SHP77 (cell line): ENCODE measurements at regions not wholly inside any gene's neighbourhood (a gene's known extent, or its start where the extent isn't known, plus 50 kb on each side); places are given as distances from the start of the nearest gene placed in this dataset.

Experiments
- DNase-seq, 2 experiments: peaks; one replicate each; lab custom pipeline; 2025; lab: John Stamatoyannopoulos, UW

- no peak for DNase-seq
Measured at GRCh38 chr2:196249171-196249570, 77.8 kb upstream of the STK17B start.

DNA sequence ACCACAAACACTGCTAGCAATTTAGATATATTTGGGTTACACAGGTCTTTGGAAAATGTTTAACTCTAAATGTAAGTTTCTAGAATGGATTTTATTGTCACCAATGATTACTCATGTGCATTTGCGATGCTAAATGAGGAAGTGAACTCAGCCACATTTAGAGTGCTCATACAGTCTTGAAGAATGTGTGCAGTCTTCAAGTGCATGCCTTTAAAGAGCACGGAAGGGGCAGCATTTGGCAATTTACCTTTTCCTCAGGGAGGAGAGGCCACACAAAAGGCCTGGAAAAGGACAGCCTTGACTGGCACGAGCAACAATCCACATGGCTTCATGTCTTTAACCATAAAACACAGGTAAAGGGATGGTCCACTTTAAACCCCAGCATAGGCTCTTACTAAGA, 78.5 kb upstream of the STK17B start:
- no peak for DNase-seq

GRCh38 chr2:196251132-196251531, 79.8 kb upstream of the STK17B start:
- DNase-seq = no peak

DNA sequence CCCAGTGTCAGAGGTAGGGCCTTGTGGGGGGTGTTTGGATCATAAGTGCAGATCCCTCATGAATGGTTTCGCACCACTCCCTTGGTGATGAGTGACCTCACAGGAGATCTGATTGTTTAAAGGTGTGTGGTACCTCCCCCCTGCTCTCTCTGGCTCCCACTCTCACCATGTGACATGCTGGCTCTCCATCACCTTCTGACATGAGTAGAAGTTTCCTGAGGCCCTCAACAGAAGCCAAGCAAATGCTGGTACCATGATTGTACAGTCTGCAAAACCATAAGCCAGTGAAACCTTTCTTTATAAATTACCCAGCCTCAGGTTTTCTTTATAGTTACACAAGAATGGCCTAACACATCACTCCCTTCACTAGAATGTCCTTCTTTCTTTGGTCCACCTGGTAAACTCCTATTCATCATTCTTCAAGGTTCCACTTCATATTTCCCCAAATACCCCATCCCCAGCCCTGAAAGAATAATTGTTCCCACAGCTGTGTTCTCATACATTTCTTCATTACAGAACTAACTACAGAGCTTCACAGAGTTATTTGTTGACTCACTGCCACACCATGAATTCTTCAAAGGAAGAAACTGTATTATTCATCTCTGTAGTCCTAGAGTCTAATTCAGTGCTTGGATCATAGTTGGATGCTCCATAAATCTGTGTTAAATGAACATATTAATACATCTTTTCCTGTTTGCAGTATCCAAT, 81.2 kb upstream of the STK17B start:
- no peak for DNase-seq

DNA sequence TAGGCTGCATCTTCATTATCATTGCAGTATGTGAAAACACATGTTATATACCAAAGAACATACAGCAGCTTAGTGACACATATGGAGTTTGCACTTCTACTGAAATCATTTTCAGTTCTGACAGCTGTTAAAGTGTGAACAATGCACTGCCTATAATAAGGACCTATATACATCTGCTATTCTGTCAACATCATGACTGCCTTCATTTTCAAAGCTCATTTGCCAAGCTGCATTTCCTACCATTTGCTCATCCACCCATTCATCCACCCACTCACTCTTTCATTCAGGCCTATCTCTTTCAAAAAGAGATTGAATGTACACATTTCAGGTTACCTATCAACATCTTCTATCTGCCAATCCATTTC, 81.7 kb upstream of the STK17B start:
- DNase-seq = no peak

DNA sequence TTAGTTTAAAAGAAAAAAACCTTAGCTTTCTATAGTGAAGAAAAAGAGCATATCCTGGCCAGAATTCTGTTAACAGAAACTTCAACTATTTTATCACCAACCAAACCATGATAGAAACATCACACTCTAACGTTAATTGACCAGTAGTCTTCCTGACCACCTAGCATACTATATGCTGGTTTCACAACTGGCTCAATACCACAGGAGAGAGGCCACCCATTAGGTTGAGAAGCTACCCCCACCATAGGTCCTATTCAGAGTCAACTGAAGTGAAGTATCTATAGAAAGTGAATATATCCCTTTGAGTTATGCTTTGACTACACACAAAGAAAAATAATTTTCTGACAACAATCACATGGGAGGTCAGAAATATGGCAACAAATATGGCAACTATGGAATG, 85.2 kb upstream of the STK17B start:
- DNase-seq = no peak

DNA sequence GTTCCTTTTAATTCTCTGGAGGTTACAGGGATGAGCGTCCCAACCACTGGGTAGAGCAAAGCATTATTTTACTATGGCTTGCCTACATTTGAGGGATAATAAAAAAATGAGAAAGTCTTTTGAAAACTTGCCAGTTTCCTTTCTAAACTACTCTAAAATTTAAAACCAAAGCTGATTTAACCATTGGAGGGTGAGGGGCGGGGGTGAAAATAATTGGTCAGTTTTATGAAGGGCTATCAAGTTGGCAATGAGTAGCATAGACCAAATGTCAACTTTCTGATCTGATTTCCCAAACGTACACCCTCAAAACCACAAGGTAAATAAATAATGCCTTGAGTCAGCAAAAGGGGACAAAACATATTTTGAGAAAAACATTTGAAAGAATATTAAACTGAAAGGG, 85.7 kb upstream of the STK17B start:
- no peak for DNase-seq

- no peak for DNase-seq
Measured at GRCh38 chr2:196258407-196258806, 87.0 kb upstream of the STK17B start.

GRCh38 chr2:196259507-196260481, 88.4 kb upstream of the STK17B start:
- DNase-seq = no peak

- no peak for DNase-seq
Measured at GRCh38 chr2:196260546-196260945, 89.2 kb upstream of the STK17B start.

DNA sequence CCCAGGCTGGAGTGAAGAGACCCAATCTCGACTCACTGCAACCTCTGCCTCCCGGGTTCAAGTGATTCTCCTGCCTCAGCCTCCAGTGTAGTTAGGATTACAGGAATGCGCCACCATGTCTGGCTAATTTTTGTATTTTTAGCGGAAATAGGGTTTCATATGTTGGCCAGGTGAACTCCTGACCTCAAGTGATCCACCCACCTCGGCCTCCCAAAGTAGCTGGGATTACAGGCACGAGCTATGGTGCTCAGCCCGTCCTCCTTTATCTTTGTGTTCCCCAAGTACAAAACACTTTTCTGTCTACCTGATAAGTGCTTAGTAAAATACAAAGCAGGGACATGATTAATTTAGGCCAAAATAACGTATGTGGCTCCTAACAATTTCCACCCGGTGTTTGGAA, 91.2 kb upstream of the STK17B start:
- no peak for DNase-seq

GRCh38 chr2:196263181-196263747, 91.9 kb upstream of the STK17B start:
- no peak for DNase-seq

- DNase-seq = no peak
Measured at GRCh38 chr2:196266351-196266750, 95.0 kb upstream of the STK17B start.

DNA sequence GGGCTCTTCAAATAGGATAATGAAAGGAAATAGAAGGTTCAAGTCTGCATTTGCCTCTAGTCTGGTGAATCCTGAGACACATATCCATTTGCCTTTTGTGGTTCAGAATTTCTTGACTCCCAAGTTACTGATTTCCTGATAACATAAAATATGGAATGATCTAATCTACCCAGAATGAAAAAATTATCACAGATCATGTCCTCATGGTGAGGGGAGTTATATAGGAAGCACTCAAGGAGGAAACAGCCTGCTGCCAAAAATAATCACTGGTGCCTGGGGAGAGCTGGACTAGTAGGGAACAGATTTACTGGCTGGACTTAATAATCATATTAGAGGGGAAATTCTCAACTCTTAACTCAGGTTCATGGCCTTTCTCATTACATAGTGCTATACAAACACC, 95.5 kb upstream of the STK17B start:
- no peak for DNase-seq

GRCh38 chr2:196268025-196268424, 96.6 kb upstream of the STK17B start:
- DNase-seq = no peak

DNA sequence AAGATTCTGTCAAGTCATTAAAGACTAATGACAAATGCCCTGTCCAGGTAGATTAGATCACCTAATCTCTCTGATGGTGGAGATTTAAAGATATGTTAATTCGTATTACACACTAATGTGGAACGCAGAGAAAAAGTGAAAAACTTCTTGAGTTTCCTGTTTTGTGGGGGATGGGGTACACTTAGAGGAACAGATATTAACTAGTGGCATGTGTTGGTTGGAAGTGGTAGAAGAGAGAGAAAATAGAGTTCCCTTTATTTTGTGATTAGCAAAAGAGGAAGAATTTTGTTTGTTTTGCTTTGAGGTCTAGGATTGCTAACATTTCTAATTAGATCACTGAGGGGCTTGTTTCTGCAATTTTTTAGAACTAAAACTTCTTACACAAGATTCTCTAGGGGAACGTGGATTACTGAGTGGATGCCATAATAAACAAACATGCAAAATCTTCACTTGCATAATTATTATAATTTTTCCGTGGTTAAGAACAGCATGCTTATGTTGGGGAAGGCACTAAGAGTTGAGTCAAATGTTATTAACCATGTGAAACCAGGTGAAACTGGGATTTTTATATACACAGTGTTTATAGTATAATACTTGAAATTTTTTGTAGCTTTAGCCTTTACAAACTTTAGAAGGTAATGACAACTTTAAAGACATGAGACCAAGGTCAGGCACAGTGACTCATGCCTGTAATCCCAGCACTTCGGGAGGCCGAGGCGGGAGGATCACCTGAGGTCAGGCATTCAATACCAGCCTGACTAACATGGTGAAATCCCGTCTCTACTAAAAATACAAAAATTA, 97.4 kb upstream of the STK17B start:
- no peak for DNase-seq

- DNase-seq = no peak
Measured at GRCh38 chr2:196271795-196272194, 100.4 kb upstream of the STK17B start.

DNA sequence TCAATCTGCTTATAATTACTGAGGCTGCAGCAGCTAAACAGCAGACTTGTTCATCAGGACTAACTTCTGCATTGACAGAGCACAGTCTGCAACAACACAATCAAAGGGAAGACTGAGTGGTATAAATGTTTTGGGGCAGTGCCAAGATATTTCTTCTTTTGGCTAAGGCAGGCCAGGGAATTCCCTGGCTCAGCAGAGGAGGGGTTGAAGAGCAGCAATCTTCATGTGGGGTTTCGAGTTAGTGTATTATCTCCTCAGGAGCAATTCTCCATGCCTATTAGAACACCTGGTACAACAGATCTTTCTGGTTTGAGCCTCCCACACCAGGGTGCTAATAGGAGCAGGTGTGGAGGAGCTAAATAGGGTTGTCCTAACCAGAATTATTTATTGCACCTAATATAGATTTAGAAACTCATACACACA, 103.0 kb upstream of the STK17B start:
- no peak for DNase-seq

DNA sequence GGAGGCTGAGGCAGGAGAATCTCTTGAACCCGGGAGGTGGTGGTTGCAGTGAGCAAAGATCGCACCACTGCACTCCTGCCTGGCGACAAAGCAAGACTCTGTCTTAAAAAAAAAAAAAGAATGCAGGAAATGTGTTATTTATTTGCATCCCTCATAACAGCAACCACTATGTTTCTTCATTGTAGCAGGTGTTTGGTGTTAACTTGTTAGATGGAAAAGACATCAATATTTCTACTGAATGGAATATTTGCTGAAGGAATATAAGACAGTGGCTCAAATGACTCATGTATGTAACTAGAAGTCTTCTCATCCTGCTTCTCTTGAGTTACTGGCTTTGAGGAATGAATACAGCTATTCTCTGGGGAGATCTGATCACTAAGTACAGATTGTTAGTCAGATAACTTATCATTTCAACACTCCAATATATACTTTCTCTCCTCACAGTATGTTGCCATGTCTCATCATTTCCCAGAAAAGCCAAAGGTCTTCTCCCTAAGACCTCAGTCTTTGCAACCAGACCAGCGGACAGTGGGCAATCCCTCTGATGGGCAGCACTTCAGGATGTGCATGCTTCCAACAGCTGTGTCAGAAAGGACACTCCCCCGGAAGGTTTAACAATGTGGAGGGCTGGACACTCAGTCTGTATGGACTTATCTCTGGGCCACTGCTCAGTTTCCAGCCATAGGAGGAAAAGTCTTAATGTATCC, 104.4 kb upstream of the STK17B start:
- no peak for DNase-seq

DNA sequence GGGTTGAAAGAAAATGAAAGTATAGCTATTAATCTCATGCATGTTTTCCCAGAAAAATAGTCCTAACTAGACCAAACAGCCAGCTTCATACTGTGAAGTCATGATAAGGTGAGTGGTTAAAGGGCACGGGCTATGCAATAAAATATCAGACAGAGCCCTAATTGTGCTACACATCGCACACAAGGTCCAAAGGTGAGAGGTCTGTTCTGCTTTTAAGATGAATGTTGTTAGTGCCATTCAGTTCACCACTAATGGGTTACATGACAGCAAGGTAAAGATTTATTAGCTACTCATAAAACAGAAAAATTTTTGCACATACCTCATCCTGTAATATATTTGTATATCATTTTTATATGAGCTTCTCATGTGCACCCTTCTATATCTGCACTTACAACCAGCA, 105.0 kb upstream of the STK17B start:
- DNase-seq = no peak

DNA sequence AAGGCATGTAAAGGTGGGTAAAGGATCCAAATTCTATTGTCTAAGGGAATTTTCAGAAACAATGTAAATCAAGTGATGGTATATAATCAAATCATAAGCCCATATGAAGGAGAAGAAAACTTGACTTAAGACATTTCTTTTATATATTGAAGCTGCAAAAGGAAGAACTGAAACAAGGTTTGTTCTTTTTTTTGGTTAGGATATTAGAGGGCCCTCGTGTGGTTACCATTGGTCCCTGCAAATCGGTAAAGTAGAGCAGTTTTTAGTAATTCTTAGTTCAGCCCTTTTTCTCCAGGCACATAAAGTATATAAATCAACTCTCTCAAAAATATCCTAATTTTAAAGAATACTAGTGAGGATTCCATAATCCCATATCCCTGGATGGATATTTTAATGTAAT, 105.6 kb upstream of the STK17B start:
- DNase-seq = no peak

GRCh38 chr2:196278491-196278911, 107.1 kb upstream of the STK17B start:
- DNase-seq = no peak
